ENCODE measurements at regions not wholly inside any gene's neighbourhood (a gene's known extent, or its start where the extent isn't known, plus 50 kb on each side); places are given as distances from the start of the nearest gene placed in this dataset.
A peak's percentile ranks its signal among the peaks of the same experiment; 100 is the strongest.

DNA sequence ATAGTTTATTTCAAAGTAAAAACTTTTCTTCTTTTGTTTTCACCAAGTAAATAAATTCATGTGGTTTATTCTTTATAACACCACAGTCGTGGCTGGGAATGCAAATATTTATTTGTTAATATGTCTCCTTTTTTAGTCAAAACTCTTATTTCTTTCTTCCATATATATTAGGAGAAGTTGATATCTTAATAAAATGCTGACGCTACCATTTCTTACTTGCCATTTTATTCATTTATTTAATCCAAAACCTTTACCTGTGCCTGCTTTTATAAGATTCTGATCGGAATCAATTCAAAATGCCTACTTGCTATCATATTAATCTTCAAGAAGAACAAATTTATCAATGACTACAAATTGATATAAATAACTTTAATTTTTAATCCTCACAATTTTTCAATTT is 362.9 kb upstream of the FSIP2 start:
- Histone ChIP-seq H3K9me3 (no peaks in the 10 kb centered on the region), H3K4me2 (no peak overlapping the region), H3K4me3 (no peak overlapping the region), H3K27ac (no peak overlapping the region), H3K4me1 (no peaks in the 10 kb centered on the region)
- WGBS (ENCODE audit: missing lambda C conversion rate): 48% methylated on average over 3 of the region's 3 CpGs
- ChIA-PET CTCF (no interaction called here), POLR2A (no interaction called here)
- DNase-seq (ENCODE audit: low read depth in 1 of 2, low spot score in 1 of 2): no peak
- peak; percentile 71 for TF ChIP-seq MAFK (IDR thresholded peaks at IDR 0.05; ENCODE audit: partially characterized antibody)
- TF ChIP-seq HOXB13 (CRISPR knock-in tag; IDR thresholded peaks at IDR 0.05; ENCODE audit: low read depth): no peak
- no peak for ATAC-seq
- no peak for FAIRE-seq

DNA sequence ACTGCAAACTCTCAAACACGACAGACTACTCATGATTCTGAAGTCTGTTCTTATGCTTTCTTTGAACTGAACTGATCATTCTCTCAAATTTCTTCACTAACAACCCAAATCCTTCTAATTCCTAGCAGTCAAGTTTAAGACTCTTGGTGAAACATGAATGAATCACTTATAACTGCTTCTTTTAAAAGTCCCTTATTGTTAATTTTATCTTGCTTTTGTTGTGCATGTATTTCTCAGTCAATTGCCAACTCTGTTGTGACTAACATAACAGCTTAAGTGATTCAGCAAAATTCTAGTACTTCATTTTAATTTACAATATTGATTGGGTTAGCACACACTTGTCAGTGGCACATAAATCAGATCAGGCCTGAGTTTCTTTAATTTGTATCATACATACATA is 357.0 kb upstream of the FSIP2 start:
- Histone ChIP-seq H3K9me3 (no peaks in the 10 kb centered on the region), H3K4me3 (no peak overlapping the region), H3K4me2 (no peak overlapping the region), H3K4me1 (no peaks in the 10 kb centered on the region), H3K27ac (no peak overlapping the region)
- CTCF ChIA-PET: no interaction called here
- POLR2A ChIA-PET: no interaction called here
- no peak for ATAC-seq
- WGBS (ENCODE audit: missing lambda C conversion rate): 9% methylated on average over 1 of the region's 1 CpG
- no peak for DNase-seq (ENCODE audit: low read depth in 1 of 2, low spot score in 1 of 2)
- no peak for FAIRE-seq
- TF ChIP-seq ZC3H11A (IDR thresholded peaks at IDR 0.05) (no peak), ZFP36 (IDR thresholded peaks at IDR 0.05; ENCODE audit: borderline replicate concordance, partially characterized antibody) (no peak), RARB (CRISPR knock-in tag; IDR thresholded peaks at IDR 0.05) (no peak), RFX5 (IDR thresholded peaks at IDR 0.05) (no peak), BHLHE40 (IDR thresholded peaks at IDR 0.05; ENCODE audit: low read depth, low read length) (no peak), ESRRA (IDR thresholded peaks at IDR 0.05; ENCODE audit: borderline replicate concordance, low read length) (no peak), SMC3 (IDR thresholded peaks at IDR 0.05) (no peak), ATOH8 (CRISPR knock-in tag; IDR thresholded peaks at IDR 0.05; ENCODE audit: low read depth) (no peak), RCOR1 (IDR thresholded peaks at IDR 0.05; ENCODE audit: low read depth, low read length) (no peak), HOXB13 (CRISPR knock-in tag; IDR thresholded peaks at IDR 0.05; ENCODE audit: low read depth) (no peak), CHD2 (IDR thresholded peaks at IDR 0.05; ENCODE audit: low read length, partially characterized antibody) (no peak), MAFK (IDR thresholded peaks at IDR 0.05; ENCODE audit: partially characterized antibody) (no peak), HOXB5 (CRISPR knock-in tag; IDR thresholded peaks at IDR 0.05) (no peak), SREBF2 (IDR thresholded peaks at IDR 0.05) (no peak), CBX8 (IDR thresholded peaks at IDR 0.05) (no peak), E2F6 (IDR thresholded peaks at IDR 0.05; ENCODE audit: borderline replicate concordance, low read depth) (no peak), CBX2 (IDR thresholded peaks at IDR 0.05; ENCODE audit: borderline replicate concordance, low read depth) (no peak), HEYL (CRISPR knock-in tag; IDR thresholded peaks at IDR 0.05) (no peak)

- H3K4me1 ChIP-seq: no peaks in the 10 kb centered on the region
- FAIRE-seq (no peak), DNase-seq (ENCODE audit: low read depth in 1 of 2, low spot score in 1 of 2) (no peak), ATAC-seq (no peak)
- WGBS (ENCODE audit: missing lambda C conversion rate): 24% methylated on average over 2 of the region's 2 CpGs
- H3K27ac ChIP-seq: no peak overlapping the region
- no peaks in the 10 kb centered on the region for H3K9me3 ChIP-seq
- H3K4me3 ChIP-seq: no peak overlapping the region
- ChIA-PET CTCF (no interaction called here), POLR2A (no interaction called here)
- H3K4me2 ChIP-seq: no peak overlapping the region
- TF ChIP-seq EP300 (IDR thresholded peaks at IDR 0.05) (no peak), HOXB13 (CRISPR knock-in tag; IDR thresholded peaks at IDR 0.05; ENCODE audit: low read depth) (no peak), NR3C1 (IDR thresholded peaks at IDR 0.05) (no peak), ZNF302 (CRISPR knock-in tag; IDR thresholded peaks at IDR 0.05) (no peak), HOXA7 (CRISPR knock-in tag; IDR thresholded peaks at IDR 0.05) (no peak), ZC3H11A (IDR thresholded peaks at IDR 0.05) (no peak), RAD21 (conservative IDR thresholded peaks at IDR 0.05 in 1 of 2, IDR thresholded peaks at IDR 0.05 in 1 of 2) (no peak), CBX2 (IDR thresholded peaks at IDR 0.05; ENCODE audit: borderline replicate concordance, low read depth) (no peak), MYC (IDR thresholded peaks at IDR 0.05; ENCODE audit: borderline replicate concordance, low read length) (no peak), EHMT2 (IDR thresholded peaks at IDR 0.05; ENCODE audit: low read depth) (no peak), FOXS1 (CRISPR knock-in tag; IDR thresholded peaks at IDR 0.05) (no peak), MAZ (IDR thresholded peaks at IDR 0.05; ENCODE audit: borderline replicate concordance, low read depth, low read length) (no peak), TP53 (CRISPR knock-in tag; IDR thresholded peaks at IDR 0.05) (no peak), HES2 (IDR thresholded peaks at IDR 0.05) (no peak)
- TF ChIP-seq, protein P1, sequence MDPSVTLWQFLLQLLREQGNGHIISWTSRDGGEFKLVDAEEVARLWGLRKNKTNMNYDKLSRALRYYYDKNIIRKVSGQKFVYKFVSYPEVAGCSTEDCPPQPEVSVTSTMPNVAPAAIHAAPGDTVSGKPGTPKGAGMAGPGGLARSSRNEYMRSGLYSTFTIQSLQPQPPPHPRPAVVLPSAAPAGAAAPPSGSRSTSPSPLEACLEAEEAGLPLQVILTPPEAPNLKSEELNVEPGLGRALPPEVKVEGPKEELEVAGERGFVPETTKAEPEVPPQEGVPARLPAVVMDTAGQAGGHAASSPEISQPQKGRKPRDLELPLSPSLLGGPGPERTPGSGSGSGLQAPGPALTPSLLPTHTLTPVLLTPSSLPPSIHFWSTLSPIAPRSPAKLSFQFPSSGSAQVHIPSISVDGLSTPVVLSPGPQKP (IDR thresholded peaks at IDR 0.05; ENCODE audit: low read depth, low read length): no peak
- TF ChIP-seq, protein P2, sequence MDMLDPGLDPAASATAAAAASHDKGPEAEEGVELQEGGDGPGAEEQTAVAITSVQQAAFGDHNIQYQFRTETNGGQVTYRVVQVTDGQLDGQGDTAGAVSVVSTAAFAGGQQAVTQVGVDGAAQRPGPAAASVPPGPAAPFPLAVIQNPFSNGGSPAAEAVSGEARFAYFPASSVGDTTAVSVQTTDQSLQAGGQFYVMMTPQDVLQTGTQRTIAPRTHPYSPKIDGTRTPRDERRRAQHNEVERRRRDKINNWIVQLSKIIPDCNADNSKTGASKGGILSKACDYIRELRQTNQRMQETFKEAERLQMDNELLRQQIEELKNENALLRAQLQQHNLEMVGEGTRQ (IDR thresholded peaks at IDR 0.05): no peak
- TF ChIP-seq, protein P3, sequence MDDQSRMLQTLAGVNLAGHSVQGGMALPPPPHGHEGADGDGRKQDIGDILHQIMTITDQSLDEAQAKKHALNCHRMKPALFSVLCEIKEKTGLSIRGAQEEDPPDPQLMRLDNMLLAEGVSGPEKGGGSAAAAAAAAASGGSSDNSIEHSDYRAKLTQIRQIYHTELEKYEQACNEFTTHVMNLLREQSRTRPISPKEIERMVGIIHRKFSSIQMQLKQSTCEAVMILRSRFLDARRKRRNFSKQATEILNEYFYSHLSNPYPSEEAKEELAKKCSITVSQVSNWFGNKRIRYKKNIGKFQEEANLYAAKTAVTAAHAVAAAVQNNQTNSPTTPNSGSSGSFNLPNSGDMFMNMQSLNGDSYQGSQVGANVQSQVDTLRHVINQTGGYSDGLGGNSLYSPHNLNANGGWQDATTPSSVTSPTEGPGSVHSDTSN (IDR thresholded peaks at IDR 0.05): no peak
Measured at GRCh38 chr2:185384822-185385560, 353.6 kb upstream of the FSIP2 start.

Measured in A549 (cell line).